Left ventricle myocardium inferior (tissue), 1 donor: ENCODE measurements at regions not wholly inside any gene's neighbourhood (a gene's known extent, or its start where the extent isn't known, plus 50 kb on each side); places are given as distances from the start of the nearest gene placed in this dataset.

Experiments used
- DNase-seq: peaks from one replicate; pipeline ENCODE4 v3.0.0-alpha.2; 2020
- H3K27ac ChIP-seq: fragments of 200-600 bp; replicated peaks from 2 replicates; pipeline ENCODE4 v1.8.0; 2021
- H3K27me3 ChIP-seq: fragments of 200-600 bp; 2 replicates; pipeline ENCODE4 v1.8.0; 2021; ENCODE audit warnings: low read depth
- H3K36me3 ChIP-seq: fragments of 200-600 bp; 2 replicates; pipeline ENCODE4 v1.8.0; 2021
- H3K4me1 ChIP-seq: fragments of 200-600 bp; 2 replicates; pipeline ENCODE4 v1.8.0; 2021
- H3K4me3 ChIP-seq: fragments of 200-600 bp; 2 replicates; pipeline ENCODE4 v1.8.0; 2021; ENCODE audit warnings: mild to moderate bottlenecking, moderate library complexity
- H3K9me3 ChIP-seq: fragments of 200-600 bp; replicated peaks from 2 replicates; pipeline ENCODE4 v1.8.0; 2021
- CTCF ChIP-seq: fragments of 200-600 bp; IDR thresholded peaks from 2 replicates; pipeline ENCODE4 v1.8.0; 2021; ENCODE audit warnings: antibody characterized with exemption, mild to moderate bottlenecking, borderline replicate concordance
- intact Hi-C: fragments of 100-400 bp; cut with micrococcal nuclease; formaldehyde crosslinking; loops from one replicate; pipeline ENCODE4 v1.11.0; 2022
- donor health status: DM: no; HTN: yes; CAD: no; lungs with severe emphysema.

DNA sequence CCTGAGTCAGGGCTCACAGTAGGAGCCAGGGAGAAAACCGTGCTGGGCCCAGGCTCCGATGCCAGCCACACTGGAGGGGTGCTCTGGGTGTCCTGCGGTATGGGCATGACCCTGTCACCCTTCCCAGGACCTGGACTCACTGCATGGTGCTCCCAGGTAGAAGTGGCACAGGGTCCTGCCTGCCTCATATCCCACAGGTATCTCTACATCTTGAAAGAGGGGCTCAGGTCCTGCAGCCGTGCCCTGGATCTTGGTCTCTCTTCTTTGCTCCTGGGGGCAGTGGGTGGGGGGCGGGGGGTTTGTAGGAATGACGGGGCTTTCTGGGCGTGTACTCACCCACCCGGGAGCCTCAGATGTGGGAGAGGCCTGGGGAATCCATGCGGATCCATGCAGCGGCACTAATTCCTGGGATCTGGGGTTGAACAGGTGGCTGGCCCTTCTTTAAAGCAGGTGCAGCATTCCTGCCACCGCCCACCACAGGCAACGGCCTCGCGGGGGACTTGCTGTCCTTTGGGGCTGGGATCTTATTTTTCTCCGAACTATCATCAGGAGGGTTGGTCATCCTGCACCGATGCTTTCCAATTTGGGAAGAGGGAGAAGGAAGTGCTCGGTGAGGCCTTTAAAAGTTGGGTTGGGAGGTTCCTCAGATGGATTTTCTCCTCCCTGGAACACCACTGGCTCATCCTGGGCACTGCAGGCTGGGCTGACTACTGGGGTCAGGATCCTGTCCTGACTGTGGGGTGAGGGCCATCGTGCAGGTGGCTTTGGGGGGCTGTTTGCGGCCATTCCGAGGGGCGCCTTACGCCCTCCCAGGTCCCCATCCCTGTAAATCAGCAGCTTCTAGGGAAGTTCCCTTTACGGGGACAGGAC lies 886.4 kb downstream of the BRD1 start:
- TF ChIP-seq CTCF, result no peak
- Histone ChIP-seq H3K4me3 (no peak overlapping the region), H3K9me3 (peaks cover 5% of the 10 kb centered on the region), H3K4me1 (no peaks in the 10 kb centered on the region), H3K27me3 (peaks cover 21% of the 10 kb centered on the region), H3K27ac (no peak overlapping the region), H3K36me3 (no peaks in the 10 kb centered on the region)
- intact Hi-C loops, result no loop called here
- DNase-seq, result no peak

- intact Hi-C loops, result no loop called here
- peaks cover 21% of the 10 kb centered on the region for H3K27me3 ChIP-seq
These were observed 887.2 kb downstream of the BRD1 start for GRCh38 chr22:48940266-48941032.

GRCh38 chr22:48939441-48940265 lies 888.0 kb downstream of the BRD1 start:
- no peak overlapping the region for H3K27ac ChIP-seq
- H3K9me3 ChIP-seq, result peaks cover 19% of the 10 kb centered on the region
- intact Hi-C loops, result no loop called here
- peaks cover 22% of the 10 kb centered on the region for H3K27me3 ChIP-seq
- H3K36me3 ChIP-seq, result no peaks in the 10 kb centered on the region
- H3K4me3 ChIP-seq, result no peak overlapping the region
- no peak for DNase-seq
- TF ChIP-seq CTCF, result no peak
- no peaks in the 10 kb centered on the region for H3K4me1 ChIP-seq

More at GRCh38 chr22:48940266-48941032, 887.2 kb downstream of the BRD1 start:
- H3K27ac ChIP-seq, result no peak overlapping the region
- H3K4me3 ChIP-seq, result no peak overlapping the region
- DNase-seq, result no peak
- H3K4me1 ChIP-seq, result no peaks in the 10 kb centered on the region
- no peak for TF ChIP-seq CTCF
- no peaks in the 10 kb centered on the region for H3K36me3 ChIP-seq
- H3K9me3 ChIP-seq, result peaks cover 11% of the 10 kb centered on the region

DNA sequence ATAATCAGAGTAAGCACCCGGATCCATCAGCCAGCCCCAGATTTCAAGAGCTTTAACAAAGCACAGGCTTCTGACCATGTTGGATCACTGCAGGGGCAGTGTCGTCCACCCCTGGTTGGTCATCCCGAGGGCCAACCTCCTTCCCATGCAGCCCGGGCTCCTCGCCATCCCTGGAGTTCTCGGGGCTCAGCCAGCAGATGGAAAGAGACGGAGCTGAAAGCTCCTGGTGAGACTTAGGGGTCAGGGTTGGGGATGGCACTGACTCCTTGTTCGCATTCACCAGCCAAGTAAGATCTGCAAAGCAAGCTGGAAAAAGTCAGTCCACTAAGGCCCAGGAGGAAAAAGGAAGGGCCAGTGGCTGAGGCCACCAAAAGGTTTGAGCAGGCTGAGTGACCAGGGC lies 888.9 kb downstream of the BRD1 start:
- Histone ChIP-seq H3K4me1 (no peaks in the 10 kb centered on the region), H3K27ac (no peak overlapping the region), H3K4me3 (no peak overlapping the region), H3K36me3 (no peaks in the 10 kb centered on the region), H3K27me3 (peaks cover 22% of the 10 kb centered on the region), H3K9me3 (peaks cover 28% of the 10 kb centered on the region)
- intact Hi-C loops, result no loop called here
- TF ChIP-seq CTCF, result no peak
- DNase-seq, result no peak

GRCh38 chr22:48937032-48937639 lies 890.5 kb downstream of the BRD1 start:
- TF ChIP-seq CTCF, result no peak
- Histone ChIP-seq H3K4me3 (no peak overlapping the region), H3K27ac (no peak overlapping the region), H3K36me3 (no peaks in the 10 kb centered on the region), H3K9me3 (peaks cover 37% of the 10 kb centered on the region), H3K4me1 (no peaks in the 10 kb centered on the region), H3K27me3 (peaks cover 34% of the 10 kb centered on the region)
- DNase-seq, result no peak
- intact Hi-C loops, result no loop called here
